PFSK-1 (cell line): ENCODE measurements at regions not wholly inside any gene's neighbourhood (a gene's known extent, or its start where the extent isn't known, plus 50 kb on each side); places are given as distances from the start of the nearest gene placed in this dataset.

Source experiments
- POLR2AphosphoS5 ChIP-seq: IDR thresholded peaks from 2 replicates; pipeline ENCODE4 v1.6.1; 2012; ENCODE audit warnings: low read depth, mild to moderate bottlenecking, control low read depth, low read length, moderate library complexity
- SIN3A ChIP-seq: IDR thresholded peaks from 2 replicates; pipeline ENCODE4 v1.6.1; 2012; ENCODE audit warnings: mild to moderate bottlenecking, low read length, moderate library complexity, borderline replicate concordance; ENCODE audit not compliant: insufficient read depth
- TAF1 ChIP-seq: IDR thresholded peaks from 2 replicates; pipeline ENCODE4 v1.6.1; 2012; ENCODE audit warnings: low read length, control low read depth, borderline replicate concordance; ENCODE audit not compliant: insufficient read depth
- TF ChIP-seq, protein P1 (sequence below), 2 experiments: IDR thresholded peaks; 2 replicates each; pipeline versions ENCODE4 v1.6.1 to v1.8.0; 2011 to 2012; ENCODE audit warnings: low read depth in 2 of 2, low read length in 2 of 2, control low read depth in 1 of 2, inconsistent platforms in 1 of 2, mild to moderate bottlenecking in 1 of 2, moderate library complexity in 1 of 2; ENCODE audit not compliant: insufficient read depth in 1 of 2

DNA sequence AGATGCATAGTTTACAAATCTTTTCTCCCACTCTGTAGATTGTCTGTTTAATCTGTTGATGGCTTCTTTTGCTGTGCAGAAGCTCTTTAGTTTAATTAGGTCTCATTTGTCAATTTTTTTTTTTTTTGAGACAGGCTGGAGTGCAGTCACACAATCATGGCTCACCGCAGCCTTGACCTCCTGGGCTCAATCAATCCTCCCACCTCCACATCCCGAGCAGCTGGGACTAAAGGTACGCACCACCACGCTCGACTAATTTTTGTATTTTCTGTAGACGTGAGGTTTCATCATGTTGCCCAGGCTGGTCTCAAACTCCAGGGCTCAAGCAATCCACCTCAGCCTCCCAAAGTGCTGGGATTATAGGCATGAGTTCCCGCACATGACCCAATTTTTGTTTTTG lies 1655.8 kb downstream of the REEP3 start:
- TF ChIP-seq POLR2AphosphoS5 = no peak
- TF ChIP-seq TAF1 = no peak
- TF ChIP-seq, protein P1, sequence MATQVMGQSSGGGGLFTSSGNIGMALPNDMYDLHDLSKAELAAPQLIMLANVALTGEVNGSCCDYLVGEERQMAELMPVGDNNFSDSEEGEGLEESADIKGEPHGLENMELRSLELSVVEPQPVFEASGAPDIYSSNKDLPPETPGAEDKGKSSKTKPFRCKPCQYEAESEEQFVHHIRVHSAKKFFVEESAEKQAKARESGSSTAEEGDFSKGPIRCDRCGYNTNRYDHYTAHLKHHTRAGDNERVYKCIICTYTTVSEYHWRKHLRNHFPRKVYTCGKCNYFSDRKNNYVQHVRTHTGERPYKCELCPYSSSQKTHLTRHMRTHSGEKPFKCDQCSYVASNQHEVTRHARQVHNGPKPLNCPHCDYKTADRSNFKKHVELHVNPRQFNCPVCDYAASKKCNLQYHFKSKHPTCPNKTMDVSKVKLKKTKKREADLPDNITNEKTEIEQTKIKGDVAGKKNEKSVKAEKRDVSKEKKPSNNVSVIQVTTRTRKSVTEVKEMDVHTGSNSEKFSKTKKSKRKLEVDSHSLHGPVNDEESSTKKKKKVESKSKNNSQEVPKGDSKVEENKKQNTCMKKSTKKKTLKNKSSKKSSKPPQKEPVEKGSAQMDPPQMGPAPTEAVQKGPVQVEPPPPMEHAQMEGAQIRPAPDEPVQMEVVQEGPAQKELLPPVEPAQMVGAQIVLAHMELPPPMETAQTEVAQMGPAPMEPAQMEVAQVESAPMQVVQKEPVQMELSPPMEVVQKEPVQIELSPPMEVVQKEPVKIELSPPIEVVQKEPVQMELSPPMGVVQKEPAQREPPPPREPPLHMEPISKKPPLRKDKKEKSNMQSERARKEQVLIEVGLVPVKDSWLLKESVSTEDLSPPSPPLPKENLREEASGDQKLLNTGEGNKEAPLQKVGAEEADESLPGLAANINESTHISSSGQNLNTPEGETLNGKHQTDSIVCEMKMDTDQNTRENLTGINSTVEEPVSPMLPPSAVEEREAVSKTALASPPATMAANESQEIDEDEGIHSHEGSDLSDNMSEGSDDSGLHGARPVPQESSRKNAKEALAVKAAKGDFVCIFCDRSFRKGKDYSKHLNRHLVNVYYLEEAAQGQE (IDR thresholded peaks at IDR 0.05; ENCODE audit: insufficient read depth in 1 of 2, low read depth in 2 of 2, low read length in 2 of 2) = no peak
- no peak for TF ChIP-seq SIN3A
